ENCODE measurements at regions not wholly inside any gene's neighbourhood (a gene's known extent, or its start where the extent isn't known, plus 50 kb on each side); places are given as distances from the start of the nearest gene placed in this dataset.

DNA sequence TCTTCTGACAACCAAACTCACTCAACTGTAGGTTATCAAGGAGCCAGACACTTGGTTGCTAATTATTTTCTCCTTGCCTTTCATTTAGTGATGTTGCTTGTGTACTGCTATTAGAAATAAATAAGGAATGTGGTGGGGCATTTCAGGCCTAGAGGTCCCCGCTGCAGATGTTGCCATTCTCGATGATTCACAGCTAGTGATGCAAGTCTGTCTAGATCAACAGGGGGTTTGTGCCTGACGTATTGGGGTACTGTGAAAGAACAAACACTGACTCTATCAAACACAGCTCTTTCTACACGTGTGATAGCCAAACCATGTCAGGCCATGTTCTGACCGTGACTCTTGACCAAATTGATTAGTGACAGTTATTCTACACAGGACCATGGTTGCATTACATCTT is 144.7 kb downstream of the OSTF1 start:
- H3K79me2 ChIP-seq (ENCODE audit: insufficient read depth, low read length): no peaks in the 10 kb centered on the region
- no peaks in the 10 kb centered on the region; a peak in 1 of 4 replicates for H3K9me3 ChIP-seq (ENCODE audit: control insufficient read depth in 1 of 2, insufficient read depth in 1 of 2, low read depth in 1 of 2, low read length in 2 of 2)
- H3K9me2 ChIP-seq (ENCODE audit: insufficient read depth): no peaks in the 10 kb centered on the region
- no peak for ATAC-seq
- no peaks in the 10 kb centered on the region for H3K36me3 ChIP-seq (ENCODE audit: control insufficient read depth in 1 of 2, insufficient read depth in 2 of 2, low read length in 2 of 2)
- peaks cover 15 to 17% of the 10 kb centered on the region in 2 experiments for H3K4me1 ChIP-seq (ENCODE audit: control insufficient read depth in 1 of 2, insufficient read depth in 2 of 2, low read length in 2 of 2)
- ChIA-PET CTCF (no interaction called here), POLR2A (no interaction called here), RAD21 (ENCODE audit: low non-redundant PET in 1 of 2, low total read pairs in 2 of 2, uncharacterized antibody in 2 of 2, unreplicated experiment in 2 of 2) (no interaction called here)
- no peak for DNase-seq (ENCODE audit: low read depth, low spot score)
- no peak overlapping the region for H3K9ac ChIP-seq (ENCODE audit: low read length)
- H2AFZ ChIP-seq (ENCODE audit: low read depth, low read length, poor library complexity, severe bottlenecking): no peak overlapping the region
- no peak overlapping the region for H3K4me3 ChIP-seq (replicated peaks in 1 of 2; ENCODE audit: low read depth in 1 of 2, low read length in 2 of 2)
- intact Hi-C loops (cut with micrococcal nuclease): loop anchor here (10.0 kb wide), 1 partner anchor 48 kb away; no protein-coding TSS in a partner anchor
- H3K27ac ChIP-seq (ENCODE audit: low read depth, low read length): no peak overlapping the region
- TF ChIP-seq, protein P1, sequence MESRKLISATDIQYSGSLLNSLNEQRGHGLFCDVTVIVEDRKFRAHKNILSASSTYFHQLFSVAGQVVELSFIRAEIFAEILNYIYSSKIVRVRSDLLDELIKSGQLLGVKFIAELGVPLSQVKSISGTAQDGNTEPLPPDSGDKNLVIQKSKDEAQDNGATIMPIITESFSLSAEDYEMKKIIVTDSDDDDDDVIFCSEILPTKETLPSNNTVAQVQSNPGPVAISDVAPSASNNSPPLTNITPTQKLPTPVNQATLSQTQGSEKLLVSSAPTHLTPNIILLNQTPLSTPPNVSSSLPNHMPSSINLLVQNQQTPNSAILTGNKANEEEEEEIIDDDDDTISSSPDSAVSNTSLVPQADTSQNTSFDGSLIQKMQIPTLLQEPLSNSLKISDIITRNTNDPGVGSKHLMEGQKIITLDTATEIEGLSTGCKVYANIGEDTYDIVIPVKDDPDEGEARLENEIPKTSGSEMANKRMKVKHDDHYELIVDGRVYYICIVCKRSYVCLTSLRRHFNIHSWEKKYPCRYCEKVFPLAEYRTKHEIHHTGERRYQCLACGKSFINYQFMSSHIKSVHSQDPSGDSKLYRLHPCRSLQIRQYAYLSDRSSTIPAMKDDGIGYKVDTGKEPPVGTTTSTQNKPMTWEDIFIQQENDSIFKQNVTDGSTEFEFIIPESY (IDR thresholded peaks at IDR 0.05; ENCODE audit: extremely low read depth, insufficient replicate concordance, low read length): no peak
- no peak for TF ChIP-seq SIN3A (IDR thresholded peaks at IDR 0.05; ENCODE audit: low read depth)
- no peak for TF ChIP-seq ELF1 (IDR thresholded peaks at IDR 0.05; ENCODE audit: borderline replicate concordance, low read depth)
- TF ChIP-seq CBX3 (IDR thresholded peaks at IDR 0.05; ENCODE audit: low read depth): no peak
- no peak for TF ChIP-seq JUND (IDR thresholded peaks at IDR 0.05)
- TF ChIP-seq, protein P2, sequence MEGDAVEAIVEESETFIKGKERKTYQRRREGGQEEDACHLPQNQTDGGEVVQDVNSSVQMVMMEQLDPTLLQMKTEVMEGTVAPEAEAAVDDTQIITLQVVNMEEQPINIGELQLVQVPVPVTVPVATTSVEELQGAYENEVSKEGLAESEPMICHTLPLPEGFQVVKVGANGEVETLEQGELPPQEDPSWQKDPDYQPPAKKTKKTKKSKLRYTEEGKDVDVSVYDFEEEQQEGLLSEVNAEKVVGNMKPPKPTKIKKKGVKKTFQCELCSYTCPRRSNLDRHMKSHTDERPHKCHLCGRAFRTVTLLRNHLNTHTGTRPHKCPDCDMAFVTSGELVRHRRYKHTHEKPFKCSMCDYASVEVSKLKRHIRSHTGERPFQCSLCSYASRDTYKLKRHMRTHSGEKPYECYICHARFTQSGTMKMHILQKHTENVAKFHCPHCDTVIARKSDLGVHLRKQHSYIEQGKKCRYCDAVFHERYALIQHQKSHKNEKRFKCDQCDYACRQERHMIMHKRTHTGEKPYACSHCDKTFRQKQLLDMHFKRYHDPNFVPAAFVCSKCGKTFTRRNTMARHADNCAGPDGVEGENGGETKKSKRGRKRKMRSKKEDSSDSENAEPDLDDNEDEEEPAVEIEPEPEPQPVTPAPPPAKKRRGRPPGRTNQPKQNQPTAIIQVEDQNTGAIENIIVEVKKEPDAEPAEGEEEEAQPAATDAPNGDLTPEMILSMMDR (IDR thresholded peaks at IDR 0.05 in 2 of 3, conservative IDR thresholded peaks at IDR 0.05 in 1 of 3; ENCODE audit: borderline replicate concordance in 1 of 3, insufficient read depth in 1 of 3, low read depth in 2 of 3, low read length in 2 of 3): no peak
- no peak for TF ChIP-seq ZFX (IDR thresholded peaks at IDR 0.05)
- no peak for TF ChIP-seq YY1 (IDR thresholded peaks at IDR 0.05; ENCODE audit: extremely low read depth, insufficient replicate concordance, low read depth, low read length)
- no peak for TF ChIP-seq POLR2A (IDR thresholded peaks at IDR 0.05; ENCODE audit: borderline replicate concordance, extremely low read depth, insufficient read depth, insufficient read length)
- TF ChIP-seq FOSL1 (IDR thresholded peaks at IDR 0.05; ENCODE audit: low read depth): no peak
- TF ChIP-seq ZNF274 (IDR thresholded peaks at IDR 0.05; ENCODE audit: low read depth, low read length): no peak
- TF ChIP-seq, protein P3, sequence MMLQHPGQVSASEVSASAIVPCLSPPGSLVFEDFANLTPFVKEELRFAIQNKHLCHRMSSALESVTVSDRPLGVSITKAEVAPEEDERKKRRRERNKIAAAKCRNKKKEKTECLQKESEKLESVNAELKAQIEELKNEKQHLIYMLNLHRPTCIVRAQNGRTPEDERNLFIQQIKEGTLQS (IDR thresholded peaks at IDR 0.05): no peak
- no peak for TF ChIP-seq EZH2phosphoT487 (IDR thresholded peaks at IDR 0.05; ENCODE audit: borderline replicate concordance)
- BruUV-seq (replicated peaks): no TSS peak
- H4K20me1 ChIP-seq (ENCODE audit: insufficient read depth): no peaks in the 10 kb centered on the region
- H3K4me2 ChIP-seq (ENCODE audit: low read length): no peak overlapping the region
- H3K27me3 ChIP-seq (ENCODE audit: insufficient read depth, low read length): no peaks in the 10 kb centered on the region
